ENCODE measurements at regions not wholly inside any gene's neighbourhood (a gene's known extent, or its start where the extent isn't known, plus 50 kb on each side); places are given as distances from the start of the nearest gene placed in this dataset.

DNA sequence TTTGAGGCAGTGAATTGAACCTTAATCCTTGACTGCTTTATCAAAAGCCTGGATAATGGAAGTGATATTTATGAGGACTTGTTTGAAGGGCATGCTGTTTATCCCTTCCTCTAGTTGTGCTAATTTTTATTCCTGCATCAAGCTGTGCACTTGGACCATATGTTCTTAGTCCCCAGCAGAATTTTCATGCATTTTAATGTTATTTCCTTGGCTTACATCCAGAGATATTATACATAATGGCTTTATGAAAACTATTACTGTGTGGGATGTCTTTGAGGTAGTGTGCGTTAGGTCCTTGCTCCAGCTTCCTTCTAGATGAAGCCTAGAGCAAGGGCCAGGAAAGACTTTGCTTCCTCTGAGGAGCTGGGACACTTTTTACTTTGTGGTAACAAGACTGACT is 378.4 kb downstream of the LPIN1 start:
- TF ChIP-seq, protein P1, sequence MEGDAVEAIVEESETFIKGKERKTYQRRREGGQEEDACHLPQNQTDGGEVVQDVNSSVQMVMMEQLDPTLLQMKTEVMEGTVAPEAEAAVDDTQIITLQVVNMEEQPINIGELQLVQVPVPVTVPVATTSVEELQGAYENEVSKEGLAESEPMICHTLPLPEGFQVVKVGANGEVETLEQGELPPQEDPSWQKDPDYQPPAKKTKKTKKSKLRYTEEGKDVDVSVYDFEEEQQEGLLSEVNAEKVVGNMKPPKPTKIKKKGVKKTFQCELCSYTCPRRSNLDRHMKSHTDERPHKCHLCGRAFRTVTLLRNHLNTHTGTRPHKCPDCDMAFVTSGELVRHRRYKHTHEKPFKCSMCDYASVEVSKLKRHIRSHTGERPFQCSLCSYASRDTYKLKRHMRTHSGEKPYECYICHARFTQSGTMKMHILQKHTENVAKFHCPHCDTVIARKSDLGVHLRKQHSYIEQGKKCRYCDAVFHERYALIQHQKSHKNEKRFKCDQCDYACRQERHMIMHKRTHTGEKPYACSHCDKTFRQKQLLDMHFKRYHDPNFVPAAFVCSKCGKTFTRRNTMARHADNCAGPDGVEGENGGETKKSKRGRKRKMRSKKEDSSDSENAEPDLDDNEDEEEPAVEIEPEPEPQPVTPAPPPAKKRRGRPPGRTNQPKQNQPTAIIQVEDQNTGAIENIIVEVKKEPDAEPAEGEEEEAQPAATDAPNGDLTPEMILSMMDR (IDR thresholded peaks at IDR 0.05): no peak
- no peak for TF ChIP-seq EZH2phosphoT487 (IDR thresholded peaks at IDR 0.05)
- no peak for TF ChIP-seq EZH2 (IDR thresholded peaks at IDR 0.05)
